HG03280 (cell line): ENCODE measurements at regions not wholly inside any gene's neighbourhood (a gene's known extent, or its start where the extent isn't known, plus 50 kb on each side); places are given as distances from the start of the nearest gene placed in this dataset.

Experiments
- ATAC-seq: cut with Tn5 transposase; IDR thresholded peaks from one replicate; pipeline ENCODE4 v1.9.1; 2021; ENCODE audit warnings: mild to moderate bottlenecking, moderate library complexity; ENCODE audit not compliant: unreplicated experiment

DNA sequence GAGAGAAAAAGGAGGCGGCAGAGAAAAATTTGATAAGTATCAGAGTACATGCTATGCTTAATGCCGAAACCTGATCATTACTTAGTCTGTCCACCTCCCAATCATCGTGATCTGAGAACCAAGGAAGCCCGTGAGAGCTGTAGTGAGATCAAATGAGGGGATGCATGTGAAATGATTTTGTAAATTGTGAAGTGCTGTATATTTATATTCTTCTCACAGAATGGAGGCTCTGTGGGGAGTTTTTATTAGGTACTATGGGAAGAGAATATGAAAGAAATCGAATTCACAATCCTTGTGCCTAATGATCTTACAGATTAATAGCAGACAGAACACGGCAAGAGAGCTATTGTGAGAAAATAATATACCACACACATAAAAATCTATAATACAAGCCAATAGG lies 115.5 kb downstream of the LYPLAL1 start:
- no peak for ATAC-seq

DNA sequence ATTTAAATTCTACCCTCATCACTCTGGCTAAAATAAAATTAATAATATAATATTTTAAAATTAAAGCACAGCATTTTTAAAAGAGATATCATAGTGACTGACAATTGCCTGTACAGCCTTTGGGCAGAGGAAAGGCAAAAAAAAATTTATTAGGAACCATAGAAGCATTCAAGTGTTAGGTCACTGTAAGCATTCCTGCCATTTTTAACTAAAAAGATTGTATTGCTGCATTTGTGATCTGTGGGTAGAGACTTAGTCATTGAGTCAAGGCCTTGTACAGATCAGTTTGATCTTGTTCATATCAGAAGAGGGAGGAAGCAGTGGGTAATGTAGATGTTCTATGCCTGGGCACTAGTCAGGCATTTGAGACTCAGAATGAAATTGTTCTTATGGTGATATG lies 109.9 kb downstream of the LYPLAL1 start:
- ATAC-seq: no peak

DNA sequence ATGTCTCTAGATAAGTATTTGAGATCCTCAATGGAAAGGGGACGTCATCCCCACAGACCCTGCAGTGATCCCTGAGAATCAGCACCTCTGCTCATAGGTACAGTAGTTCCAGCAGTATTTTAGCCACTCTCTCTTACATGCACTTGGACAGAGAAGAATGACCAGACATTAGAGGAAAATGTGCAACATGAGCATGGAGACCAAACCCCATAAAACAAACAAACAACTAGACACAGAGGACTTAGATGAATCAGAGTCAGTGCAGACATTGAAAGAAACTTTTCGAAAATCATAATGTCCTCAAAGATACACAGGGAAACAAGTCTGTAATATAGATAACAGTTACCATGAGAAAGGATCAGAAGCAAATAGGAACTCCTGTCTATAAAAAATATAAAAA lies 108.2 kb downstream of the LYPLAL1 start:
- no peak for ATAC-seq

GRCh38 chr1:219279017-219279770 lies 105.5 kb downstream of the LYPLAL1 start:
- ATAC-seq: no peak

GRCh38 chr1:219278288-219278687 lies 104.6 kb downstream of the LYPLAL1 start:
- ATAC-seq: no peak

GRCh38 chr1:219277304-219278105 lies 103.8 kb downstream of the LYPLAL1 start:
- ATAC-seq: no peak

DNA sequence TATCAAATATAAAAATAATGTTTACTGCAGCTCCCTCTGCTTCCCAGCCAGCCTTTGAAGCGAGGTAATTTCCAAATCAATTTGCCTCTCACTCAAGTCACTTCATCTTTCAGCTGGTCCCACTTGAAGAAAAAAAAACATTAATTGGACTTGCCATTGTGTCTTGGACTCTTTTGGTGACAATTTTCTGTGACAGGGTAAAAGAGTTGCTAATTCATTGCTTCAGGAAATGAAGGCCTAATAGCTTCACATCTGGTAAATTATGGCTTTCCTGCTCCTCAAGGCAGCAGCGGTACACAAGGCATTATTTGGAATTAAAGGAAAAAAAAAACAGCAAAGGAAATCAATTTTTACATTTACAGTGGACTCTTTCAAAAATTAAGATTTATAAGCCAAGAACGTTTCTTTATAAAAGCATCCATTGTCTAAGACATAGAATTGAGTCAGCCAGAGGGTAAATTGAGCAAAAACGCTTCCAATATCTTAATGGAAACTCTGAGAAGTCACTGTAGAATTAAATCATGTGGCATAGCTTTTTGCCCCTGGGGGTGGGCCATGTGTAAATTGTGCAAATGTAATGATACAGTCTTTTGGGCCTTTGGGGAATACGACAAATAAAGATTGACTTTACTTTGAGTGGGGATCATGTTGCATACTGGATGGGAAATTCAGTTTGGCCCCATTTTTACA lies 102.5 kb downstream of the LYPLAL1 start:
- no peak for ATAC-seq

DNA sequence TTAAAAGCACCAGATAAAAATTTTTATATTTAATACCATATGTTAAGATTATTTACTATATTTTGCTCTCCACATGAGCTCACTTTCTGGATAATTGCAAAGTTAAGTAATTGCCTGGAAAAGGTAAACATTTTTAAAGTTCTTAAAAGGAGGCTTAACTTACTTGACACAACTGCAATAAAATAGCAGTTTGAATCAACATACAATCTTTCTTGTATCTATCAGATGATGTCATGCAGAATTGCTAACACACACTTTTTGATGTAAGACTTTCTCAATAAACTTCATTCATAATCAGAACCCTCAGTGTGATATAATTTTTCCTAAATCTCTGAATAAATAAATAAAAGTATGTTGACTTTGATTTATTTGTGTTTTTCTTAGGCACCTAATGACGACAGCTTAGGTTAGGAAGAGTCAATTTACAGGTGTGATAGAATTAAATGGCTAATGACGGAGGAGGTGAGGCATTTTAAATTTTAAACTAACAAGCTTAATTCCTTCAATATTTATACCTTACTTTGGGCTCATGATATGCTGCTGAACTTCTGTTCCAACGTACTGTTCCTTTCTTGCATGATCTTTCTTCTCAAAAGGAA lies 99.5 kb downstream of the LYPLAL1 start:
- ATAC-seq: no peak

GRCh38 chr1:219271818-219272535 lies 98.3 kb downstream of the LYPLAL1 start:
- no peak for ATAC-seq

- no peak for ATAC-seq
Observed at GRCh38 chr1:219269171-219269570, 95.5 kb downstream of the LYPLAL1 start.

- no peak for ATAC-seq
Observed at GRCh38 chr1:219266524-219266923, 92.8 kb downstream of the LYPLAL1 start.

GRCh38 chr1:219265026-219265515 lies 91.4 kb downstream of the LYPLAL1 start:
- ATAC-seq: no peak

- no peak for ATAC-seq
Observed at GRCh38 chr1:219264561-219264960, 90.9 kb downstream of the LYPLAL1 start.
